Fibroblast of upper back skin (primary cell): ENCODE measurements at regions not wholly inside any gene's neighbourhood (a gene's known extent, or its start where the extent isn't known, plus 50 kb on each side); places are given as distances from the start of the nearest gene placed in this dataset.
A peak's percentile ranks its signal among the peaks of the same experiment; 100 is the strongest.
"Not testable (repeated sequence)": the region's sequence is repeated elsewhere in the genome, so short reads cannot be mapped to it uniquely, and the experiment has no call there.

Experiments
- DNase-seq: peaks from one replicate; pipeline ENCODE4 v3.0.0-alpha.2; 2013

DNA sequence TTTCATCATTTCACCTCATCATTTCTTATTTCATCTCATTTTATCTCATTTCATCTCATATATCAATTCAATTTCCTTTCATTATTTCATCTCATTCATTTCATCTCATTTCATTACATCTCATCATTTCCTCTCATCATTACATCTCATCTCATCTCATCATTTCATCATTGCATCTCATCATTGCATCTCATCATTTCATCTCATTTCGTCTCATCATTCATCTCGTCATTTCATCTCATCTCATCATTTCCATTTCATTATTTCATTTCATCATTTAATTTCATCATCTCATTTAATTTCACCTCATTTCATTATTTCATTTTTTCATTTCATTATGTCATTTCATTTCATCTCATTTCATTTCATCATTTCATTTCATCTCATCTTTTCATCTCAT is 168.5 kb upstream of the FAM72C start:
- not testable (repeated sequence) for DNase-seq

DNA sequence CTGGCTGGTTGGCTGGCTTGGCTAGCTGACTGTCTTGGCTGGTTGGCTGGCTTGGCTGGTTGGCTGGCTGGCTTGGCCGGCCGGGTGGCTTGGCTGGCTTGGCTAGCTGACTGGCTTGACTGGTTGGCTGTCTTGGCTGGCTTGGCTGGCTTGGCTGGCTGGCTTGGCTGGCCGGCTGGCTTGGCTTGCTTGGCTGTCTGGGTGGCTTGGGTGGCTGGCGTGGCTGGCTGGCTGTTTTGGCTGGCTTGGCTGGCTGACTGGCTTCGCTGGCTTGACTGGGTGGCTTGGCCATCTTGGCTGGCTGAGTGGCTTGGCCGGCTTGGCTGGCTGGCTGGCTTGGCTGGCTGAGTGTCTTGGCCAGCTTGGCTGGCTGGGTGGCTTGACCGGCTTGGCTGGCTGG is 133.2 kb upstream of the FAM72C start:
- not testable (repeated sequence) for DNase-seq

DNA sequence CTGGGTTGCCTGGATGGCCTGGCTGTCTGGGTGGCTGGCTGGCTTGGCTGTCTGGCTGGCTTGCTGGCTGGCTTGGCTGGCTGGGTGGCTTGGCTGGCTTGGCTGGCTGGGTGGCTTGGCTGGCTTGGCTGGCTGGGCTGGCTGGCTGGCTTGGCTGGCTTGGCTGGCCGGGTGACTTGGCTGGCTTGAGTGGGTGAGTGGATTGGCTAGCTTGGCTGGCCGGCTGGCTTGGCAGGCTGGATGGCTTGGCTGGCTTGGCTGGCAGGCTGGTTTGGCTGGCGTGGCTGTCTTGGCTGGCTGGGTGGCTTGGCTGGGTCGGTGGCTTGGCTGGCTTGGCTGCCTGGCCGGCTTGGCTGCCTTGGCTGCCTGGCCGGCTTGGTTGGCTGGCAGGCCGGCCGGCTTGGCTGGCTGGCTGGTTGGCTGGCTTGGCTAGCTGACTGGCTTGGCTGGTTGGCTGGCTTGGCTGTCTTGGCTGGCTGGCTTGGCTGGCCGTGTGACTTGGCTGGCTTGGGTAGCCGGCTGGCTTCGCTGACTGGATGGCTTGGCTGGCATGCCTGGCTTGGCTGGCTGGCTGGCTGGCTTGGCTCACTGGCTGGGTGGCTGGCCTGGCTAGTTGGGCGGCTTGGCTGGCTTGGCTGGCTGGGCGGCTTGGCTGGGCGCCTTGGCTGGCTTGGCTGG is 132.4 kb upstream of the FAM72C start:
- not testable (repeated sequence) for DNase-seq

DNA sequence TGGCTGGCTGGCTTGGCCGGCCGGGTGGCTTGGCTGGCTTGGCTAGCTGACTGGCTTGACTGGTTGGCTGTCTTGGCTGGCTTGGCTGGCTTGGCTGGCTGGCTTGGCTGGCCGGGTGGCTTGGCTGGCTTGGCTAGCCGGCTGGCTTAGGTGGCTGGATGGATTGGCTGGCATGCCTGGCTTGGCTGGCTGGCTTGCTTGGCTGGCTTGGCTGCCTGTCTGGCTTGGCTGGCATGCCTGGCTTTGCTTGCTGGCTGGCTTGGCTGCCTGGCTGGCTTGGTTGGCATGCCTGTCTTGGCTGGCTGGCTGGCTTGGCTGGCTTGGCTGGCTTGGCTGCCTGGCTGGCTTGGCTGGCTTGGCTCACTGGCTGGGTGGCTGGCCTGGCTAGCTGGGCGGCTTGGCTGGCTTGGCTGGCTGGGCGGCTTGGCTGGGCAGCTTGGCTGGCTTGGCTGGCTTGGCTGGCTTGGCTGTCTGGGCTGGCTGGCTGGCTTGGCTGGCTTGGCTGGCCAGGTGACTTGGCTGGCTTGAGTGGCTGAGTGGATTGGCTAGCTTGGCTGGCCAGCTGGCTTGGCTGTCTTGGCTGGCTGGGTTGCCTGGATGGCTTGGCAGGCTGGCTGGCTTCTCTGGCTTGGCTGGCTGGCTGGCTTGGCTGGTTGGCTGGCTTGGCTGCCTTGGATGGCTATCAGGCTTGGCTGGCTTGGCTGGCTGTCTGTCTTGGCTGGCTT is 131.5 kb upstream of the FAM72C start:
- not testable (repeated sequence) for DNase-seq

DNA sequence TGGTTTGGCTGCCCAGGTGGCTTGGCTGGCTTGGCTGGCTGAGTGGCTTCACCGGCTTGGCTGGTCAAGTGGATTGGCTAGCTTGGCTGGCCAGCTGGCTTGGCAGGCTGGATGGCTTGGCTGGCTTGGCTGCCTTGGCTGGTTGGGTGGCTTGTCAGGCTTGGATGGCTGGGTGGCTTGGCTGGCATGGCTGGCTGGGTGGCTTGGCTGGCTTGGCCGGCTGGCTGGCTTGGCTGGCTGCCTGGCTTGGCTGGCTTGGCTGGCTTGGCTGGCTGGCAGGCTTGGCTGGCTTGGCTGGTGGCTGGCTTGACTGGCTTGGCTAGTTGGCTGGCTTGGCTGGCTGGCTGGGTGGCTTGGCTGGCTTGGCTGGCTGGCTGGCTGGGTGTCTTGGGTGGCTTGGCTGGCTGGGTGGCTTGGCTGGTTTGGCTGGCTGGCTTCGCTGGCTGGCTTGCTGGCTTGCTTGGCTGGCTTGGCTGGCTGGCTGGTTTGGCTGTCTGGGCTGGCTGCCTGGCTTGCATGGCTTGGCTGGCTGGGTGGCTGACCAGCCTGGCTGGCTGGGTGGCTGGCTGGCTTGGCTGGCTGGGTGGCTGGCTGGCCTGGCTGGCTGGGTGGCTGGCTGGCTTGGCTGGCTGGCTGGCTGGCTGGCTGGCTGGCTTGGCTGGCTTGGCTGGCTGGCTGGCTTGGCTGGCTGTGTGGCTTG is 130.4 kb upstream of the FAM72C start:
- DNase-seq, result not testable (repeated sequence)

DNA sequence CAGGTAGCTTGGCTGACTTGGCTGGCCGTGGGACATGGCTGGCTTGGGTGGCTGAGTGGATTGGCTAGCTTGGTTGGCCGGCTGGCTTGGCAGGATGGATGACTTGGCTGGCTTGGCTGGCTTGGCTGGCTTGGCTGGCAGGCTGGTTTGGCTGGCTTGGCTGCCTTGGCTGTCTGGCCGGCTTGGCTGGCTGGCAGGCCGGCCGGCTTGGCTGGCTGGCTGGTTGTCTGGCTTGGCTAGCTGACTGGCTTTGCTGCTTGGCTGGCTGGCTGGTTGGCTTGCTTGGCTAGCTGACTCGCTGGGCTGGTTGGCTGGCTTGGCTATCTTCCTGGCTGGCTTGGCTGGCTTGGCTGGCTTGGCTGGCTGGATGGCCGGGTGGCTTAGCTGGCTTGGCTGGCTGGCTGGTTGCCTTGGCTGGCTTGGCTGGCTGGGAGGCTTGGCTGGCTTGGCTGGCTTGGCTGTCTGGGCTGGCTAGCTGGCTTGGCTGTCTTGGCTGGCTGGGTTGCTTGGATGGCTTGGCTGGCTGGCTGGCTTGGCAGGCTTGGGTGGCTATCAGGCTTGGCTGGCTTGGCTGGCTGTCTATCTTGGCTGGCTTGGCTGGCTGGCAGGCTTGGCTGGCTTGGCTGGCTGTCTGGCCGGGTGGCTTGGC is 129.7 kb upstream of the FAM72C start:
- no peak for DNase-seq

DNA sequence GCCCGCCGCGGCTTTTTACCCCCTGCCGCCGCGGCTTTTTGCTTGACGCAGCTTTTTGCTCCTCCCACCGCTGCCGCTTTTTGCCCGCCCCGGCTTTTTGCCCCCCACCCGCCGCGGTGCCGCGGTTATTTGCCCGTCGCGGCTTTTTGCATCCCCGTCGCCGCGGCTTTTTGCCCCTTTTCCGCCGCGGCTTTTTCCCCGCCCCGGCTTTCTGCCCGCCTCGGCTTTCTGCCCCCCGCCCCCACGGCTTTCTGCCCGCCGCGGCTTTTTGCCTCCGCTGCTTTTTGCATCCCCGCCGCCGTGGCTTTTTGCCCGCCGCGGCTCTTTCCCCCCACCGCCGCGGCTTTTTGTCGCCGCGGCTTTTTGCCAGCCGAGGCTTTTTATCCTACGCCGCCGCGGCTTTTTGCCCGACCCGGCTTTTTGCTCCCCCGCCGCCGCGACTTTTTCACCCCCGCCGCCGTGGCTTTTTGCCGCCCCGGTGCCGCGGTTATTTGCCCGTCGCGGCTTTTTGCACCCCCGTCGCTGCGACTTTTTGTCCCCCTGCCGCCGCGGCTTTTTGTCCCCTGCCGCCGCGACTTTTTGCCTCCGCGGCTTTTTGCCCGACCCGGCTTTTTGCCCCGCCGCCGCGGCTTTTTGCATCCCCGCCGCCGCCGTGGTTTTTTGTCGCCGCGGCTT is 105.5 kb upstream of the FAM72C start:
- DNase-seq, result peak; percentile 50

DNA sequence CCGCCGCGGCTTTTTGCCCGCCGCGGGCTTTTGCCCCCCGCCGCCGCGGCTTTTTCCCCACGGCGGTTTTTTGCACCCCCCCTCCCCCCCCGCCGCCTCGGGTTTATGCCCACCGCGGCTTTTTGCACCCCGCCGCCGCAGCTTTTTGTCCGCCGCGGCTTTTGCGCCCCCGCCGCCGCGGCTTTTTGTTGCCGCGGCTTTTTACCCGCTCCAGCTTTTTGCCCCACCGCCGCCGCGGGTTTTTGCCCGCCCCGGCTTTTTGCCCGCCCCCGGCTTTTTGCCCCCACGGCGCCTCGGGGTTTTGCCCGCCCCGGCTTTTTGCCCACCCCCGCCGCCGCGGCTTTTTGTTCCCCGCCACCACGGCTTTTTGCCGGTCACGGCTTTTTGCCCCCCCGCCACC is 104.9 kb upstream of the FAM72C start:
- DNase-seq, result peak; percentile 9

DNA sequence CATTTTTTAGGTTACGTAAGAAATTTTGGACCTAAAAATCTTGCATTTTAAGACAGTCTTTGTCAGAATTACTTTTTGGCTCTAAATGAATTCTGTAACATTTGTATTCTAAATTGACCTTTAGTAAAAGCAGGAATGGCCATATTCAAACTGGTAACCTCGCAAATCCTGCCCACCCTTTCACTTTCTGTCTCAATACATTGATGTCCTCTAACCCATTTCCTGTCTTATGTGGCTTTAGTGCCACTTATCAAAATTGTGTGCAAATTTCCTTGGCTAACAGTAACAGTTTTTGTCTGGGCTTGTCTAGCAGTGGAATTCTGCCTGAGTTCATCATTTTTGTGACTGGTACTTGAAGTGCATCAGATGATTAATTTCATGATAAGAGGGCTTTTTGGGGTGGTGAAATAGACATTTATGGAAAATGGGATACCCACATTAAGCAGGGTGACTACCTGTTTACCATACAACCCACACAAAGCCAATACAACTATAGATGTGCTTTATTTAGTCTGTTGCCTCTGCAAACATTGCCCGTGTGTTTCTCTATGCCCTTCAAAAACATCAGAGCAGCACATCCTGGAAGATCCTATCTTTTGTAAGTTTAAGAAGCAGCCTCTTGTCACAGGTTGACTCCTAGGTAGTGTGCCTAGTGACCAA is 98.7 kb upstream of the FAM72C start:
- DNase-seq, result not testable (repeated sequence)

DNA sequence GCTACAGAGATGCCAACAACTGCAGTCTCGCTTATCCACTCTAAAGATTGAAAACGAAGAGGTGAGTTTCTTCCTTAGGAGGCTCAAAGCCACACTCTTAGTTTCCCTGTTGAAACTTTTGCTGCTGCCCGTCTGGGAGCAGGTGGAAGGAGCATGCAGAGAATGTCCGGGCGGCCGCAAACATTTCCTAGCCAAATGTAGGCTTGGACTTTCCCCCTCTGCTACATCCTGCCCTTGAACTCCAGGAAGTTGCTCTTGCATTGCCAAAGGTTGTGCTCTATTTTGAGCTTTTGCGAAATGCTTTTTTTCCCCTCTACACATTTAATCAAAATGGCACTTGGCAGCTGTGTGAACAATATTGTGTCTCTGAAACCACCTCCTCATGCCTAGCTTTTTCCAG is 95.3 kb upstream of the FAM72C start:
- not testable (repeated sequence) for DNase-seq

DNA sequence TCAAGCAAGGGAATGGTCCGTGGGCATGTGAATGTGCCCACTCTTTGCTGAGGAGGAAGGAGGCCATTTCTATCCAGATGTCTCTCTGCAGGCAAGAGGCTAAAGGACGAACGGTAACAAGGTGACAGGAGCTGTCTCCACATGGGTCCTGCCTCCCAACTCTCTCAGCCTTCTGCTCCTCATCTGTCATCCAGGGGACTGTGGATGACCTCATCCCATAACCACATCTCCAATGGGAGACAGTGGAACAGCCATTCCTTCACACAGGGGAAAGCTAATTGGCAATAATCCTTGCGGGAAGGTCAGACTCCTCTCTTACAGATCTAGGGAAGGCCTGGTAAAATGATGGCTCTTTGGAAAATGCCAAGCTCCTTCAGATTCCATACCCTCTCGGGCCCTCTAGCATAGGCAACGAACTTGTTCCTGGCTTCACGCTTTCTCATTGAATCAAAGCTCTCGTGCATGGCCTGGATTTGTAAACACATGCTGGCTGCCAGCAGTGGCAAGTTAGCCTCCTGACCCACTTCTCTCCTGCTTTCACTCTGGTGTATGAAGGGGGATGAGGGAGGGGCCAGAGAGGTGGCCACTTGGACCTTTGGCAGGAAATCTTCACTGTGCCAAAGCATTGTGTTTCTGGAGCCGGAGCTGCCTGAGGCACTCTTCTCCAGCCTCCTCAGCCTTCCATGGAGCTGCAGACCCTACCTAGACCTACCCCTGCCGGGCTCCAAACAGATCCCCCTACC is 94.5 kb upstream of the FAM72C start:
- not testable (repeated sequence) for DNase-seq

DNA sequence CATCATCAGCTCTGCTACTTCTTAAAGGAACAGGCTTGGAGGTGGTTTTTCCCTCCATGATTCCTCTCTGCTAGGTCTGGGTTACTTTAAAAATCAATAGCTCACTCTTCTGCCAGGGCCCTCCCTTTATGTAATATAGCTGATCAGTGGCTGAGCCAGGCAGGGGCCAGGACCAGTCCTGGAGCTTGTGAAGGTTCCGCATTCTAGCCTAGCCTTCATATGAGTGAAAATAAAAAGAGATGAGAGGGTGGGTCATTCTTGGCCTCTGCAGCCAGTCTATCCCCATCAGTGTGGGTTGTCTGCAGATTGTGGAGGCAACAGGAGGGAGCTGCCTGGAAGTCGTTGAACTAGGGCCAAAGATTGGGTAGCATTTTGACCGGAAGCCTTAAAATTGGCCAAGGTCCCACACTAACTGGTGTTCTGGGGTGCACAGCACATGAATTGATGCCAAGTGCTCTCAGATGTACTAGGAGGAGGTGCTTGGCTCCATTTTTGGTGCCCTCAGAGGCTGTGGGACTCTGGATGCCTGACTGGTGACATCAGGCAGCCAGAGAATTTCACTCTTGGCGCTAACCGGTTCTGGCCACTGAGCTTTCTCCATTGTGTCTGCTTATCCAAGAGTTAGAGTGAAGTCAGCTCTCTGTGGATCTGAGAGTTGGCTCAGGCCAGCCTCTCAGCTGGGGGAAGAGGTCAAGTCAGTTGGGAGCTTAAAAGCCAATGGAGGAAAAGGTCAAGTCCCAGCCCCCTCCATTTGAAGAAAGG is 93.7 kb upstream of the FAM72C start:
- not testable (repeated sequence) for DNase-seq

DNA sequence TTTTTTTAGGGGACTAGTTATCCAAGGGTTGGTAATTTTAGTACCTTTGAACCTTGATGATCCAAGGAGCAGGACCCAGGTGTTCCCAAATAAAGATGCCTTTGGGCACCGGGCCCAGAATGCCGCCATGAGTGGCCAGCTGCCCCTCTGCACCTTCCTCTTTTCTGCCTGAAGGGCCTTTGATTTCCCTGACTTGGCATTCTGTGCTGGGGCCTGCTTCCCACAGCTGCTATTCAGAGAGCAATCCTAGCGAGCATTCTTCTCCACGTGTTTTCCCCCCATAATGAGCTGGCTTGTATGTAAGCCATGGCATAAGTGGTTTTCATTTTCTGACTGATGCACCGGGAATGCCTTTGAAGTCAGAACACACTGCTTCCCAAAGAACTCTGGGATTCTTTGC is 77.6 kb upstream of the FAM72C start:
- DNase-seq, result not testable (repeated sequence)

DNA sequence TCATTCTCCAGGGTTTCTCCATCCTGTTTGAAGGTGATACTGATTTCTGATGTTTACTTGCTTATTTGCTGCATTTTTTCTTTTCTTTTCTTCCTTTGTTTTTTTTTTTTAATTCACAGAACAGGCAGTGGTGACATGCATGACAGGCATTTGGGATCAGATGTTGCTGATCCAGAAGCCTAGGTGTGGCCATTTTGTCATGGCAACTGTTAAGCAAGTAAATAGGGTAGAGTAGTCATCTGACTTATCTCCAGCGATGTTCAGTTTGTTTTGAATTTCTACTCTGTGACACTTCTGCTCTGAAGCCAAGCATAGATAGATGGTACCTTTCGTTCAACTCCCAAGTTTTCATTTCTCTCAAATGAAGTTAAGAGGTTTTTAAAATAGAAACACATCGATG is 74.9 kb upstream of the FAM72C start:
- DNase-seq, result not testable (repeated sequence)

DNA sequence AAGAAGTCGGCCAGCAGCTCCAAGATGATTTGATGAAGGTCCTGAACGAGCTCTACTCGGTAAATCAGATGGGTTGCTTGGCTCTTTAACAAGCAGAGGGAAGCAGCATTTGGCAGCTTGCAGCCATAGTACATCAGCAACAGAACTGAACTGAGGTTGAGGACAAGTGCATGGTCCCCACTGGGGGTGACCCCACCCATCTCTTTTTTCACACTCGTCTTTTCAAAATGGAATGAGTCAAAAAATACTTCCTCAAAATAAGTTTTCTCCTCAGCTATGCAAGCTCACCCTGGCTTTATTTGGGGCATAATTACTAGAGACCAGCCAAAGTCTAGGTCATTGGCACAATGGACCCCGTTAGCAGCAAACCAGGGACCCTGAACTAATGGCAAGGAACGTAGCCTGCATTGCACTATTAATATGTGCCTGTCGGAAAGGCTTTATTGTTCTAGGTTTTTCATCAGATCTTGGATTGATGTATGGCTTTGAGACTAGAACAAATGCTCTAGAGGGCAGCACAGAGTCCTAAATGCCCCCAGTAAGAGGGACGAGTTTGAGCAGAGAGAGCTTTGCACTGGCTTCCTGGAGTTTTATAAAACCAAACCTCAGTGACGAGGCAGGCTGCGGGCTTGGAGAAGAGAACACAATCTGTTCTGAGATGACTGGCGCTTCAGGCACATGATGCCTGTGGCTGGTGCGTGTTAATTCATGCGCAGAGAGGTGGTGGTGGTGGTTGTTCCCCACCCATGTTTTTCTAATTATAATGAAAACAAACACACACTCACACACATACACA is 74.2 kb upstream of the FAM72C start:
- DNase-seq, result peak; percentile 63

DNA sequence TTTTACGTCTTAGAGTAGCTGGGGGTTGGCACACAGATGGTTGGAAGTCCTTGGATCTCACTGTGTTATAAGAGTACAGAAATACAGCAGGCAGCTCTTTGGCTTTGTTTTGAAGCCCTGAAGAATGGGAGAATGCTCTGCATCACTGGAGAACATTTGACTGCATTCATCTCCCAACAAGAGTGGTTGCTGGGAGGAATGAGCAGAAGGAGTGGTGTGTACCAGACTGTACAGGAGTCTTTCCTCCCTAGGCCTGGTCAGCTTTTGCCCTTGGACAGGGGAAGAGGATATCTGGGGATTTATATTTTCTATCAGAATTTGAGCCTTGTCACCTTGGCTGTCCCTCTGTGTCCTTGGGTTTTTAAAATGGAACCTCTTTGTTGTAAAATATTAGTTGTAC is 70.5 kb upstream of the FAM72C start:
- not testable (repeated sequence) for DNase-seq

DNA sequence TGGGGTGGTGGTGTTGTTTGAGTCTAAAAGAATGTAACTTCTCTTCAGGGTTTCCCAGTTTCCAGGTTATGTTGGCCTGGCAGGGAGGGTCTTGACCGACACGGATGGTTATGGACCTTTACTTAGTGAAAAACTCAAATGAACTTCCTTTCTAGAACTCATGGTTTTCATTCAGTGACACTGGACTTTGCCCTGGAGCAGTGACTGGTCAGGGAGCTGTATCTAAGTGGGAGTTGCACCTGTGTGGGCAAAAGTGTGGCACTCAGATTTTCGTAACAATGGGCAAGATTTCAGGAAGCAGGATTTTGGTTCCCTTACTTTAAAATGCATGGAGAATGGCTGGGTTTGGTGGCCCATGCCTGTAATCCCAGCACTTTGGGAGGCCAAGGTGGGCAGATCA is 68.5 kb upstream of the FAM72C start:
- not testable (repeated sequence) for DNase-seq

DNA sequence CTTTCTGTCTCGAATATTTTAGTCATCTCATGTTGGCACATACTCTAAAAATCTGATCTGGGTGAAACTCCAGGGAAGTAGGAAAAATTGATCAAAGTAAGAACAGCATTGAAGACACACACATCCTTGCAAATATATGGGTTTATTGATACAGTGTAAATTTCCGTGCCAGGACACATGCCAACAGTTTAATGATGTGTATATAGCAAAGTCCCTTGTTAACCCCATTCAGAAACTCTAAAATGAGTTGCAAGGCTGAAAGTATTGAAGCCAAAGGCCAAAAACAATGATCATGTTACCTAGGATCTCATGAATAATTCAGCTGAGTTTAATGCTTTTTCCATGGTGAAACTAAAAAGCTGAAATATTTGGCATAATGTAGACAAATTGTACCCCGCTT is 62.3 kb upstream of the FAM72C start:
- not testable (repeated sequence) for DNase-seq

DNA sequence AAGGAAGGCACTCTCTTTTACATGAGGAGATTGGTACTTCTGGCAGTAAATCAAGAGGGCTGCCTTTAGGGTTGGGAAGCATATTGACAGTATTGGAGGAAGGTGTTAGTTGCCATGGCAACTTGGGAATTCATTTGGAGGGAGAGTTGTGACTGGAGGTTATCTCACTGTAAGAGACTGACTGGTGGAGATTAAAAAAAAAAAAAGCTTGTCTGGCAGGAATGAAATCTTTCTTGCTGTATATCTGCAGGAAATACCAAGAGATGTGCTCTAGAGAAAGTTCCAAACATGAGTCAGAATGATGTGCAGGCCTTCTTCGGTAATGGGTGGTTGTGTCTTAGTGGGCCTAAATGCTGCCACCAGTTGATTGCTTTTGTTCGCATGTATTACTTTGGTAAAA is 59.8 kb upstream of the FAM72C start:
- not testable (repeated sequence) for DNase-seq

DNA sequence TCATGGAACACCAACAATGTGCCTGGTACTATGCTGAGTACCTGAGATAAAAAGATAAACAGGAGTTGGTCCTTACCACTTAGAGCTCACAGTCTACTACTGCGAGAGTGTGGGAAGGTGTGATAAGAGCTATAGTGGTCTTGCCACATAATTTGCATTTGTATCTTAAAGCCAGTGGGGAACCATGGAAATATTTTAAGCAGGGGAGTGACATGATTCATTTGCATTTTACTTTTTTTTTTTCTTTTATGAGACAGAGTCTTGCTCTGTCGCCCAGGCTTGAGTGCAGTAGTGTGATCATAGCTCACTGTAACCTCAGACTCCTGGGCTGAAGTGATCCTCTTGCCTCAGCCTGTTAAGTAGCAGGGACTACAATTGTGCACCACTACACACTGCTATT is 54.2 kb upstream of the FAM72C start:
- DNase-seq, result not testable (repeated sequence)
